Activated naive CD4-positive, alpha-beta T cell treated with anti-CD3 and anti-CD28 coated beads for 36 hours (primary cell): ENCODE measurements at regions not wholly inside any gene's neighbourhood (a gene's known extent, or its start where the extent isn't known, plus 50 kb on each side); places are given as distances from the start of the nearest gene placed in this dataset.

Experiments used
- CTCF ChIA-PET: fragments of 350-600 bp; sonication (Branson Sonifier 250); formaldehyde crosslinking; loops from one replicate; lab custom pipeline; 2021; ENCODE audit warnings: antibody characterized with exemption; lab: Charles Lee
- DNase-seq: peaks from one replicate; pipeline ENCODE4 v3.0.0-alpha.2; 2020
- H3K27ac Mint-ChIP-seq: one replicate; pipeline ENCODE4 v1.8.0; 2021; ENCODE audit warnings: mild to moderate bottlenecking, mixed read lengths
- H3K27me3 Mint-ChIP-seq: one replicate; pipeline ENCODE4 v1.8.0; 2021; ENCODE audit warnings: low read depth, mixed read lengths
- H3K36me3 Mint-ChIP-seq: one replicate; pipeline ENCODE4 v1.8.0; 2021; ENCODE audit warnings: low read depth, mixed read lengths
- H3K4me1 Mint-ChIP-seq: one replicate; pipeline ENCODE4 v1.8.0; 2021; ENCODE audit warnings: low read depth, mixed read lengths
- H3K4me3 Mint-ChIP-seq: one replicate; pipeline ENCODE4 v1.8.0; 2021; ENCODE audit warnings: mild to moderate bottlenecking, moderate library complexity, mixed read lengths
- H3K9me3 Mint-ChIP-seq: one replicate; pipeline ENCODE4 v1.8.0; 2021; ENCODE audit warnings: mixed read lengths
- intact Hi-C: fragments of 100-400 bp; cut with micrococcal nuclease; formaldehyde crosslinking; loops from one replicate; pipeline ENCODE4 v1.15.1; 2023

- no peak for DNase-seq
- Mint-ChIP-seq H3K36me3 (no peaks in the 10 kb centered on the region), H3K4me3 (no peak overlapping the region), H3K27ac (no peak overlapping the region), H3K4me1 (peaks cover 38% of the 10 kb centered on the region), H3K27me3 (peaks cover 32% of the 10 kb centered on the region), H3K9me3 (no peaks in the 10 kb centered on the region)
- intact Hi-C loops, result no loop called here
- CTCF ChIA-PET, result interaction anchor here (0.6 to 1.0 kb wide), 4 partner anchors 23 to 331 kb away, joined by 3 to 5 read pairs (median 3); no protein-coding TSS in a partner anchor
Measured at GRCh38 chr20:1813674-1814635, 81.3 kb upstream of the SIRPA start.

- Mint-ChIP-seq H3K36me3 (no peaks in the 10 kb centered on the region), H3K4me3 (no peak overlapping the region), H3K4me1 (peaks cover 37% of the 10 kb centered on the region), H3K27ac (no peak overlapping the region), H3K27me3 (peaks cover 26% of the 10 kb centered on the region), H3K9me3 (no peaks in the 10 kb centered on the region)
- intact Hi-C loops, result no loop called here
- CTCF ChIA-PET, result interaction anchor here (0.6 to 1.3 kb wide), 4 partner anchors 13 to 332 kb away, joined by 3 read pairs; no protein-coding TSS in a partner anchor
- DNase-seq, result no peak
Measured at GRCh38 chr20:1813101-1813529, 82.1 kb upstream of the SIRPA start.

GRCh38 chr20:1811621-1812498 lies 83.3 kb upstream of the SIRPA start:
- no peak overlapping the region for H3K27ac Mint-ChIP-seq
- H3K4me1 Mint-ChIP-seq, result peaks cover 27% of the 10 kb centered on the region
- peaks cover 25% of the 10 kb centered on the region for H3K27me3 Mint-ChIP-seq
- intact Hi-C loops, result no loop called here
- H3K9me3 Mint-ChIP-seq, result no peaks in the 10 kb centered on the region
- no peaks in the 10 kb centered on the region for H3K36me3 Mint-ChIP-seq
- CTCF ChIA-PET, result interaction anchor here (1.3 to 2.9 kb wide), 3 partner anchors 10 to 35 kb away, joined by 3 to 12 read pairs (median 6); no protein-coding TSS in a partner anchor
- H3K4me3 Mint-ChIP-seq, result no peak overlapping the region
- DNase-seq, result no peak

- intact Hi-C loops, result no loop called here
- DNase-seq, result no peak
- Mint-ChIP-seq H3K9me3 (no peaks in the 10 kb centered on the region), H3K36me3 (no peaks in the 10 kb centered on the region), H3K27ac (no peak overlapping the region), H3K4me3 (no peak overlapping the region), H3K4me1 (peaks cover 23% of the 10 kb centered on the region), H3K27me3 (peaks cover 25% of the 10 kb centered on the region)
- CTCF ChIA-PET, result interaction anchor here (2.3 to 2.9 kb wide), 2 partner anchors 9 to 34 kb away, joined by 6 to 12 read pairs; no protein-coding TSS in a partner anchor
Measured at GRCh38 chr20:1810926-1811620, 84.1 kb upstream of the SIRPA start.

- H3K9me3 Mint-ChIP-seq, result no peaks in the 10 kb centered on the region
- H3K27ac Mint-ChIP-seq, result no peak overlapping the region
- peaks cover 23% of the 10 kb centered on the region for H3K4me1 Mint-ChIP-seq
- no peaks in the 10 kb centered on the region for H3K36me3 Mint-ChIP-seq
- CTCF ChIA-PET, result interaction anchor here (2.3 to 2.9 kb wide), 2 partner anchors 8 to 33 kb away, joined by 6 to 12 read pairs; no protein-coding TSS in a partner anchor
- intact Hi-C loops, result no loop called here
- no peak overlapping the region for H3K4me3 Mint-ChIP-seq
- peaks cover 22% of the 10 kb centered on the region for H3K27me3 Mint-ChIP-seq
- no peak for DNase-seq
Measured at GRCh38 chr20:1810572-1810925, 84.7 kb upstream of the SIRPA start.

- H3K9me3 Mint-ChIP-seq, result no peaks in the 10 kb centered on the region
- H3K4me3 Mint-ChIP-seq, result no peak overlapping the region
- H3K27me3 Mint-ChIP-seq, result peaks cover 23% of the 10 kb centered on the region
- H3K36me3 Mint-ChIP-seq, result no peaks in the 10 kb centered on the region
- peaks cover 23% of the 10 kb centered on the region for H3K4me1 Mint-ChIP-seq
- CTCF ChIA-PET, result interaction anchor here (2.9 kb wide), 1 partner anchor 8 kb away, joined by 12 read pairs; no protein-coding TSS in a partner anchor
- no peak for DNase-seq
- intact Hi-C loops, result no loop called here
- H3K27ac Mint-ChIP-seq, result no peak overlapping the region
Measured at GRCh38 chr20:1809611-1810510, 85.3 kb upstream of the SIRPA start.

- intact Hi-C loops, result no loop called here
- H3K4me1 Mint-ChIP-seq, result peaks cover 23% of the 10 kb centered on the region
- H3K36me3 Mint-ChIP-seq, result no peaks in the 10 kb centered on the region
- H3K27me3 Mint-ChIP-seq, result peaks cover 25% of the 10 kb centered on the region
- CTCF ChIA-PET, result interaction anchor here (1.3 kb wide), 1 partner anchor 9 kb away, joined by 3 read pairs; no protein-coding TSS in a partner anchor
- no peak overlapping the region for H3K4me3 Mint-ChIP-seq
- no peaks in the 10 kb centered on the region for H3K9me3 Mint-ChIP-seq
- DNase-seq, result peak; percentile 25
- H3K27ac Mint-ChIP-seq, result no peak overlapping the region
Measured at GRCh38 chr20:1809131-1809572, 86.1 kb upstream of the SIRPA start.

GRCh38 chr20:1808101-1808500 lies 87.1 kb upstream of the SIRPA start:
- Mint-ChIP-seq H3K27ac (no peak overlapping the region), H3K4me3 (no peak overlapping the region), H3K27me3 (peaks cover 26% of the 10 kb centered on the region), H3K4me1 (peaks cover 23% of the 10 kb centered on the region), H3K36me3 (no peaks in the 10 kb centered on the region), H3K9me3 (no peaks in the 10 kb centered on the region)
- CTCF ChIA-PET, result interaction anchor here (0.5 to 1.3 kb wide), 3 partner anchors 8 to 1071 kb away, joined by 3 read pairs; no protein-coding TSS in a partner anchor
- DNase-seq, result no peak
- intact Hi-C loops, result no loop called here

- Mint-ChIP-seq H3K9me3 (no peaks in the 10 kb centered on the region), H3K27ac (no peak overlapping the region), H3K4me1 (peaks cover 26% of the 10 kb centered on the region), H3K36me3 (no peaks in the 10 kb centered on the region), H3K27me3 (peaks cover 30% of the 10 kb centered on the region), H3K4me3 (no peak overlapping the region)
- DNase-seq, result no peak
- CTCF ChIA-PET, result interaction anchor here (0.5 to 1.1 kb wide), 2 partner anchors 31 to 1071 kb away, joined by 3 read pairs; no protein-coding TSS in a partner anchor
- intact Hi-C loops, result no loop called here
Measured at GRCh38 chr20:1807394-1807793, 87.8 kb upstream of the SIRPA start.

GRCh38 chr20:1806456-1806855 lies 88.8 kb upstream of the SIRPA start:
- peaks cover 40% of the 10 kb centered on the region for H3K27me3 Mint-ChIP-seq
- intact Hi-C loops, result no loop called here

GRCh38 chr20:1805816-1806215 lies 89.4 kb upstream of the SIRPA start:
- H3K4me1 Mint-ChIP-seq, result peaks cover 23% of the 10 kb centered on the region
- CTCF ChIA-PET, result no interaction called here
- H3K27ac Mint-ChIP-seq, result no peak overlapping the region
- intact Hi-C loops, result no loop called here
- H3K27me3 Mint-ChIP-seq, result peaks cover 42% of the 10 kb centered on the region
- H3K4me3 Mint-ChIP-seq, result no peak overlapping the region
- no peaks in the 10 kb centered on the region for H3K9me3 Mint-ChIP-seq
- no peak for DNase-seq
- H3K36me3 Mint-ChIP-seq, result no peaks in the 10 kb centered on the region

More at GRCh38 chr20:1806456-1806855, 88.8 kb upstream of the SIRPA start:
- Mint-ChIP-seq H3K4me3 (no peak overlapping the region), H3K27ac (no peak overlapping the region), H3K4me1 (peaks cover 30% of the 10 kb centered on the region), H3K36me3 (no peaks in the 10 kb centered on the region), H3K9me3 (no peaks in the 10 kb centered on the region)
- no peak for DNase-seq
- CTCF ChIA-PET, result no interaction called here
